ENCODE measurements at regions not wholly inside any gene's neighbourhood (a gene's known extent, or its start where the extent isn't known, plus 50 kb on each side); places are given as distances from the start of the nearest gene placed in this dataset.
"Not testable (repeated sequence)": the region's sequence is repeated elsewhere in the genome, so short reads cannot be mapped to it uniquely, and the experiment has no call there.

- no peak for DNase-seq (ENCODE audit: low spot score)
Observed at GRCh38 chr9:115548609-115549260, 430.8 kb upstream of the TNC start.

GRCh38 chr9:115551396-115551795 is 433.4 kb upstream of the TNC start:
- no peak for DNase-seq (ENCODE audit: low spot score)

- no peak for DNase-seq (ENCODE audit: low spot score)
Observed at GRCh38 chr9:115553060-115553773, 435.3 kb upstream of the TNC start.

- no peak for DNase-seq (ENCODE audit: low spot score)
Observed at GRCh38 chr9:115556432-115556831, 438.5 kb upstream of the TNC start.

GRCh38 chr9:115575147-115575546 is 457.2 kb upstream of the TNC start:
- DNase-seq (ENCODE audit: low spot score) = no peak

GRCh38 chr9:115585458-115585857 is 467.5 kb upstream of the TNC start:
- DNase-seq (ENCODE audit: low spot score) = not testable (repeated sequence)

GRCh38 chr9:115587310-115587709 is 469.4 kb upstream of the TNC start:
- DNase-seq (ENCODE audit: low spot score) = no peak

GRCh38 chr9:115590011-115590410 is 472.1 kb upstream of the TNC start:
- no peak for DNase-seq (ENCODE audit: low spot score)

GRCh38 chr9:115591584-115591984 is 473.6 kb upstream of the TNC start:
- DNase-seq (ENCODE audit: low spot score) = no peak

- peak; percentile 7 for DNase-seq (ENCODE audit: low spot score)
Observed at GRCh38 chr9:115593587-115594091, 475.7 kb upstream of the TNC start.

GRCh38 chr9:115594557-115594956 is 476.6 kb upstream of the TNC start:
- DNase-seq (ENCODE audit: low spot score) = no peak

GRCh38 chr9:115596021-115596745 is 478.2 kb upstream of the TNC start:
- no peak for DNase-seq (ENCODE audit: low spot score)

- DNase-seq (ENCODE audit: low spot score) = no peak
Observed at GRCh38 chr9:115596746-115597080, 478.8 kb upstream of the TNC start.

- no peak for DNase-seq (ENCODE audit: low spot score)
Observed at GRCh38 chr9:115597330-115597895, 479.5 kb upstream of the TNC start.

- DNase-seq (ENCODE audit: low spot score) = no peak
Observed at GRCh38 chr9:115598751-115599150, 480.8 kb upstream of the TNC start.

- no peak for DNase-seq (ENCODE audit: low spot score)
Observed at GRCh38 chr9:115599898-115600297, 481.9 kb upstream of the TNC start.

- DNase-seq (ENCODE audit: low spot score) = no peak
Observed at GRCh38 chr9:115601434-115601833, 483.5 kb upstream of the TNC start.

GRCh38 chr9:115604831-115605483 is 487.0 kb upstream of the TNC start:
- no peak for DNase-seq (ENCODE audit: low spot score)

GRCh38 chr9:115606838-115607237 is 488.9 kb upstream of the TNC start:
- no peak for DNase-seq (ENCODE audit: low spot score)

GRCh38 chr9:115614326-115614999 is 496.5 kb upstream of the TNC start:
- DNase-seq (ENCODE audit: low spot score) = no peak

- no peak for DNase-seq (ENCODE audit: low spot score)
Observed at GRCh38 chr9:115615000-115615401, 497.0 kb upstream of the TNC start.

All from CD4-positive, alpha-beta T cell treated with Interleukin-2 at 100 ng/mL for 4 hours (primary cell).